H1 (cell line): ENCODE measurements at regions not wholly inside any gene's neighbourhood (a gene's known extent, or its start where the extent isn't known, plus 50 kb on each side); places are given as distances from the start of the nearest gene placed in this dataset.

ENCODE experiments used
- ASH2L ChIP-seq: fragments of 200-600, 300-600 bp; sonication (generic); IDR thresholded peaks from one replicate; pipeline ENCODE4 v1.7.1; 2017; ENCODE audit warnings: low read length
- CHD7 ChIP-seq: fragments of 300-600 bp; sonication (generic); IDR thresholded peaks from 2 replicates; pipeline ENCODE4 v1.7.1; 2012; ENCODE audit warnings: low read length, moderate library complexity, mild to moderate bottlenecking, inconsistent platforms; ENCODE audit not compliant: insufficient replicate concordance
- CTCF ChIP-seq, 3 experiments: IDR thresholded peaks; 1 replicate in 2 of 3; 2 replicates in 1 of 3; pipeline versions ENCODE4 v1.5.1 to v1.6.1; 2011; ENCODE audit warnings: low read length in 3 of 3, mild to moderate bottlenecking in 3 of 3, inconsistent platforms in 2 of 3, low read depth in 1 of 3, moderate library complexity in 1 of 3; ENCODE audit not compliant: insufficient read depth in 1 of 3; ENCODE audit errors: control extremely low read depth in 1 of 3
- MAFK ChIP-seq: IDR thresholded peaks from 2 replicates; pipeline ENCODE4 v1.6.1; 2012; ENCODE audit warnings: low read depth, mild to moderate bottlenecking, improper control_type of control experiment, low read length
- NANOG ChIP-seq: IDR thresholded peaks from 2 replicates; pipeline ENCODE4 v1.6.1; 2011; ENCODE audit warnings: low read length, low read depth, mild to moderate bottlenecking, inconsistent platforms; ENCODE audit not compliant: insufficient read depth, poor library complexity, severe bottlenecking
- POU5F1 ChIP-seq: IDR thresholded peaks from 2 replicates; pipeline ENCODE4 v1.6.1; 2011; ENCODE audit warnings: low read depth, mild to moderate bottlenecking, low read length, moderate library complexity
- TAF1 ChIP-seq: IDR thresholded peaks from 2 replicates; pipeline ENCODE4 v1.6.1; 2011; ENCODE audit warnings: mild to moderate bottlenecking, low read depth, low read length
- TCF12 ChIP-seq: IDR thresholded peaks from 2 replicates; pipeline ENCODE4 v1.6.1; 2011; ENCODE audit warnings: low read depth, mild to moderate bottlenecking, low read length
- TEAD4 ChIP-seq: IDR thresholded peaks from 2 replicates; pipeline ENCODE4 v1.6.1; 2012; ENCODE audit warnings: low read depth, low read length, inconsistent platforms, mixed read lengths
- YY1 ChIP-seq: IDR thresholded peaks from 2 replicates; pipeline ENCODE4 v1.6.1; 2011; ENCODE audit warnings: low read depth, mild to moderate bottlenecking, low read length

GRCh38 chr12:105637470-105637869, 307.0 kb downstream of the C12orf75 start (continued):
- TF ChIP-seq CHD7 = no peak
- no peak for TF ChIP-seq CTCF (IDR thresholded peaks at IDR 0.05; ENCODE audit: control extremely low read depth in 1 of 3, insufficient read depth in 1 of 3, low read depth in 1 of 3, low read length in 3 of 3)
- no peak for TF ChIP-seq TAF1
- TF ChIP-seq ASH2L = no peak
- TF ChIP-seq MAFK = no peak
- TF ChIP-seq POU5F1 = no peak
- no peak for TF ChIP-seq NANOG
- no peak for TF ChIP-seq YY1
- no peak for TF ChIP-seq TCF12
- no peak for TF ChIP-seq TEAD4
